Renal pelvis (tissue), 1 donor: ENCODE measurements at regions not wholly inside any gene's neighbourhood (a gene's known extent, or its start where the extent isn't known, plus 50 kb on each side); places are given as distances from the start of the nearest gene placed in this dataset.
"Not testable (repeated sequence)": the region's sequence is repeated elsewhere in the genome, so short reads cannot be mapped to it uniquely, and the experiment has no call there.

ENCODE experiments used
- DNase-seq: peaks from one replicate; pipeline ENCODE4 v3.0.0-alpha.2; 2013

DNA sequence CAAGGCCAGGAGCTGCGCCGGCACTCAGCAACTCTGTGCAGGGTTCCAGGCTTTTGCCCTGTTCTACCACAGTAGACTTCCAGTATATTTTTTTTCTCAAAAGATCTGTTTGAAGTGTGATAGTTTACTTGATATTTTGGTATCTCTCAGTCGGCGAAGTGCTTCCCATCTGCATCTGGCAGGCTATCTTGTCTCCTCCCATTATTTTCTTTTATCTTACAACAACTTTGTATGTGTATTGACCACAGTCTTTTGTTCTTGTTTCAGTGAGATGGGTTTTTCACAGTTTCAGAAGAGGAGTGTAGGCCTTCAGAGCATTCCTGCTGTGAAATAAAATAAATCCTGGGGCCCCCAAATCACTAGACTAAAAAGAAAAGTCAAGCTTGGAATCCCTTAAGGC lies 292.9 kb downstream of the PTGER3 start:
- no peak for DNase-seq

DNA sequence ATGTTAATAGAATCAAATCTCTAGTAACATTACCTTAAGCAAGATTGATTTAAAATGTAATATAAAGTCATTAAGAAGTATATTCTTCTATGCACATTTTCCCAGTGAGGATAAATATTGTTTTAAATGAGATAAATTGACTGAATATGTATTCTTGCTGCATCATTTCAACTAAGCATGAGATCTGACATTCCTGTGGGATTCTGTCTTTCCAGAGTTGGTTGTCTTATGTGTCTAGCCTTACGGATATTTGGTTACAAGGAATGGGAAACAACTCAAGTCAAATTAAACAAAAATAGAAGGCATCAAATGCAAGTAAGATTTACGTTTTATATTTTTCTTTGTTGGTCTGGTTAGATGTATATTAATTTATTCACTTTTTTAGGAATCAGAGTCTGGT lies 287.5 kb downstream of the PTGER3 start:
- DNase-seq: no peak

DNA sequence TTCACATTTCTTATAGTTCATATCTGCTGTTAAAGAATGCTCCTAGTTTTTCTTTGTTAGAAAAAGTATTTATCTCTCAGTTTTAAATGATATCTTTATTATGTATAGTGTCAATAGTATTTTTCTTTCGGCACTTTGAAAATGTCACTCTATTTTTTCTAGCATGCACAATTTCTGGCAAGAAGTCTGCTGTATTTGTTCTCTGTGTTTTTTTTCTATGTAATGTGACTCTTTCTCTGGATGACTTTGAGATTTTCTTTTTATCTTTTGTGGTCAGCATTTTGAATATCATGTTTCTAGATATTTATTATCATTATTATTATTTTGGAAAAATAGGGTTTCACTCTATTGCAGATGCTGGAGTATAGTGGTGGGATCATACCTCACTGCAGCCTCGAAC lies 285.2 kb downstream of the PTGER3 start:
- DNase-seq: no peak

GRCh38 chr1:70764747-70765146 lies 282.9 kb downstream of the PTGER3 start:
- no peak for DNase-seq

DNA sequence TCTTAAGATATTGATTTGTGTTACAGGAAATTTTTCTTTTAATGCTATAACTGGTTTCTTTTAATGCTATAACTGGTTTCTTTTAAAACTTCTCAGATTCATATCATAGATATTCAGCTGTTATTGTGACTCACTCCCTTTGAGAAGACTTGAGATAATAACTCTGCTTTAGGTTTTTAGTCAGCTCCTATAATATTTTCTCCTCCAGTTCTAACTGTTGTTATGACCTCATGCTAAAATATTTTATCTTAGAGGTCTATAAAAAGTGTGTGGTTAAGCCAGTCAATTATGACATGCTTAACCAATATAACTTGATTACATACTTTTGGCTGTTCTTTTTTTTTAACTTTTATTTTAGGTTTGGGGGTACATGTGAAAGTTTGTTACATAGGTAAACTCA lies 280.2 kb downstream of the PTGER3 start:
- no peak for DNase-seq

DNA sequence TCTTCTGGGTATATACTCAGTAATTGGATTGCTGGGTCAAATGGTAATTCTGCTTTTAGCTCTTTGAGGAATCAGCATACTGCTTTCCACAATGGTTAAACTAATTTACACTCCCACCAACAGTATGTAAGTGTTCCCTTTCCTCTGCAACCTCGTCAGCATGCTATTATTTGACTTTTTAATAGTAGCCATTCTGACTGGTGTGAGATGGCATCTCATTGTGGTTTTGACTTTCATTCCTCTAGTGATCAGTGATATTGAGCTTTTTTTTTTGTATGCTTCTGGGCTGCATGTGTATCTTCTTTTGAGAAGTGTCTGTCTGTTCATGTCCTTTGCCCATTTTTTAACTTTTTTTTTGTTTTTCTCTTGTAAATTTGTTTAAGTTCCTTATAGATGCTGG lies 279.4 kb downstream of the PTGER3 start:
- DNase-seq: no peak

DNA sequence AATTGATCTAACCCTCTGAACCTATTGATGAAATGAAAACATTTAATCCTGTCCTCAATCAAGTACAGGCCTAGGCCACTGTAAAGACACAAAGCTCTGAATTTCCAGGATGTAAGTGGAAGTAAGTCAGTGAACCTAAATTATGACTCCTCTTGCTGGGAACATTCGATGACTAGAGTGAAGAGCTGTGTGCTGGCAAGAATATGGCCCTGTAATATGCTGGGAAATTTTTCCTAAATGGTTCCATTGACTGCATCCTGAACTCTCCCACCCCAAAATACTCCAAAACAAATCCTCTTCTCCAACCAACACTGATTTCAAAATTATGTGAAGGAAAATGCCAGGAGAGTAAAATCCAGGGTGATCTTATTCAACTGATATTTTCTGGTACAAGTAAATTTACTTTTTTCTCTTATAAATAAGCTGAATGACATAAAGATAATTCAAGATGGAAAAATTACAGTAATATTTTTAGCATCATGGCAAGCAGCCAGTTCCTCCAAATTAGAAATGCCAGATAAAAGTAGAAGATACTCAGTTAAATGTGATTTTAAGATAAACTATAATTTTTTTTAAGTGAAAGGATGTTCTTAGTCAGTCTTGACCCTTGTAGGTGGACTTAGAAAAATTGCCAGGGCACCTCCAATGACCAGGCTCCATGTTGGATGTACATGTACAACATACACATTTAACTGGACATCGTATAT lies 269.4 kb downstream of the PTGER3 start:
- DNase-seq: no peak

DNA sequence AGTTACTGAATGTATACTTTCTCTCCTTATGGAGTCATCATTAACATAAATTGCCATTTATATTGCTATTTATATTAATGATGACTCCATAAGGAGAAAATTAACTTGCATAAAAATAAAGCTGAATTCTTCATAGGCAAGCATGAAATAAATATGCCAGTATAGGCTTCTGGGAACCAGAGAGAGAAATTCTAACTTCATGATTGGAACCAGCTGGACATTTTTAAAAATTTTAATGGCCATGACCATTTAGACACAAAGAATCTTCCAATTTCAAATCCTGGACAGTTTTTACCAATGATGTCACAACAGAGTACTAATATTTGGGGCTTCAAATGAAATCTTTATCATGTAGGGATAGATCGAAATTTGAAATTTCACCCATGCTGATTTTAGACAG lies 268.7 kb downstream of the PTGER3 start:
- DNase-seq: no peak

GRCh38 chr1:70779571-70779970 lies 268.0 kb downstream of the PTGER3 start:
- DNase-seq: no peak

GRCh38 chr1:70785287-70785686 lies 262.3 kb downstream of the PTGER3 start:
- no peak for DNase-seq

- DNase-seq: no peak
Observed at GRCh38 chr1:70790232-70790923, 257.2 kb downstream of the PTGER3 start.

- not testable (repeated sequence) for DNase-seq
Observed at GRCh38 chr1:70795064-70795463, 252.6 kb downstream of the PTGER3 start.

DNA sequence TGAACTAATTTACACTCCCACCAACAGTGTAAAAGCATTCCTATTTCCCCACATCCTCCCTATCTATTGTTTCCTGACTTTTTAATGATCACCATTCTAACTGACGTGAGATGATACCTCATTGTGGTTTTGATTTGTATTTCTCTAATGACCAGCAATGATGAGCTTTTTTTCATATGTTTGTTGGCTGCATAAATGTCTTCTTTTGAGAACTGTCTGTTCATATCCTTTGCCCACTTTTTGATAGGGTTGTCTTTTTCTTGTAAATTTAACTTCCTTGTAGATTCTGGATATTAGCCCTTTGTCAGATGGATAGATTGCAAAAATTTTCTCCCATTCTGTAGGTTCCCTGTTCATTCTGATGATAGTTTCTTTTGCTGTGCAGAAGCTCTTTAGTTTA lies 251.3 kb downstream of the PTGER3 start:
- not testable (repeated sequence) for DNase-seq

DNA sequence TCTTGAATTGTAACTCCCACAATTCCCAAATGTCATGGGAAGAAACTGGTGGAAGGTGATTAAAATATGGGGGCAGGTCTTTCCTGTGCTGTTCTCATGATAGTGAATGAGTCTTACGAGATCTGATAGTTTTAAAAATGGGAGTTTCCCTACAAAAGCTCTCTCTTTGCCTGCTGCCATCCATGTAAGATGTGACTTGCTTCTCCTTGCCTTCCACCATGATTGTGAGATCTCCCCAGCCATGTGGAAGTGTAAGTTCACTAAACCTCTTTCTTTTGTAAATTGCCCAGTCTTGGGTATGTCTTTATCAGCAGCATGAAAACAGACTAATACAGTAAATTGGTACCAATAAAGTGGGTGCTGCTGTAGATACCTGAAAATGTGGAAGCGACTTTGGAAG lies 245.0 kb downstream of the PTGER3 start:
- DNase-seq: not testable (repeated sequence)

DNA sequence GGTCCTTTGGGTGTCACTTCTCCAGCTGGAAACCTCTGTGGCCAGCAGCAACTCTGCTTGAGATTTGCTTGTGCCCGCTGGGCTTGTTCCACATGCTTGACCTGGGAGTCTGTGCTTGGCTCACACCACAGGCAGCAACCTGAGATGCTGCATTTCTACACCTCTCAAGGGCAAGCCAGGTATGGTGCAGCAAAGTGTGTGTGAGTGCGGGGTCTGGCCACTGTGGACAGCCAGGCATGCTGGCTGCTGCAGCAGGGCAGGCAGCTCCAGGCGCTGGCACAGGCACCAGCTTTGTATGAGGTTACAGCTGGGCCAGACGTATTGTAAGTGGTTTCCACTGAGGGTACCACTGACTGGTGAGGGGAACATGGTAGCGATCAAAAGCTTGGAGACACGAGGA lies 242.0 kb downstream of the PTGER3 start:
- DNase-seq: no peak

DNA sequence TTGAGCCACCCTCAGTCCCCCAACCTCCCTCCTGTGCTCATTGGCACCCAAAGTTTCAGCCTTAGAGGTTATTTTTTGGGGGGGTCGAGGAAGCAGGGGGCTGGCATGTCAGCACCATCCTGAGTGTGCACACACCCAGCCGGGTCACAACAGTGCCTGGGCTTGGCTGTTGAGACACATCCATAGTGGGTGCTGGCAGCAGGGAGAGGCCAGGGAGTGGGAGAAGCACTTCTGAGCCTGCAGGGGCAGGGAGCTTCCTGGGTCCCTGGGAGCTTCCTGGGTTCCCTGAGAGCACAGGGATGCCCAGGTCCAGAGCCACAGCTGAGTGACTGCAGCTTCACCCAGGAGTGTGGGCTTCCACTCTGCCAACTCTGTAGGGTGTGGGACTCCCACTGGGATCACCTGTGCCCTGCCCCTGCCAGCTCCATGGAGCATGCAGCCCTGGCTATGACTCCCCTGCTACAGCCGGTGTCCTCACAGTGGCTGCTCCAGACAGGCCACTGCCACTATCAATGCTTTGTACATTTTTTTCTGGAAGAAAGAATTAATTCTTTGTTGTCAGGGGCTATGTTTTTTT lies 240.4 kb downstream of the PTGER3 start:
- DNase-seq: no peak

DNA sequence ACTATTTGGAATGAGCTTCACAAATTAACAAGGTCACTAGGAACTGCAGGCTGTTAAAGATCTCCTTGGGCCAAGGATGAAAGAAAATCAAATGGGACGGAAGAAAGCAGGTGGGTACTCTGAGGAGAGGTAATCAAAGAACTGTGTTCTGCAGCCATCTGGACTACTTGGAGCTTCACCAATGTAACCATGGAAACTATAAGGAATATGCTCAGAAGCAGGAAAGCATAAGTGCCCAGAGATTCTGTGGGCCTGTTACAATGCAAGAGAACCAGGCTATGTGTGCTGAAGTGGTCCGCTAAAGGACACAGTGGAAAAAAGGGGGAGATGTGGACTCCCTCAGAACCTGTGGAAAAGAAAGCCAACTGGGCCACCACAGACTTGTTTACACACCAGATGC lies 238.5 kb downstream of the PTGER3 start:
- no peak for DNase-seq

DNA sequence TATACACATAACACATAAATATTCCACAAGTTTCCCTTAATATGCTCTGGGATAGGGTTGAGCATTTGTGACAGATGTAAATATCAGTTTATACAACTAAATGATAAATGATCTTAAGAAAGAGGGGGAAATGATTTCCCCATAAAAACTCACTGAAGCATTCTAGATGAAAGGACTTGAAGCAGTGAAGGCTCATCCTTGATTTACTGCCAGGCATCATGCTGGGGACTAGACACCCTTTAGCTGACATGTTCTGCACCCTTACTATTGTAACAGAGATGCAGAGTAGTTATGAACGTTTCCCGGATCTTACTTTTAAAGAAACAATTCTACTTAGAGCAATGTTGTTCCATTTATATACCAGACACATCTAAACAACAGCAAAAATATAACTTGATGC lies 235.8 kb downstream of the PTGER3 start:
- DNase-seq: no peak

GRCh38 chr1:70812442-70813109 lies 235.0 kb downstream of the PTGER3 start:
- no peak for DNase-seq

- no peak for DNase-seq
Observed at GRCh38 chr1:70818401-70818800, 229.2 kb downstream of the PTGER3 start.

DNA sequence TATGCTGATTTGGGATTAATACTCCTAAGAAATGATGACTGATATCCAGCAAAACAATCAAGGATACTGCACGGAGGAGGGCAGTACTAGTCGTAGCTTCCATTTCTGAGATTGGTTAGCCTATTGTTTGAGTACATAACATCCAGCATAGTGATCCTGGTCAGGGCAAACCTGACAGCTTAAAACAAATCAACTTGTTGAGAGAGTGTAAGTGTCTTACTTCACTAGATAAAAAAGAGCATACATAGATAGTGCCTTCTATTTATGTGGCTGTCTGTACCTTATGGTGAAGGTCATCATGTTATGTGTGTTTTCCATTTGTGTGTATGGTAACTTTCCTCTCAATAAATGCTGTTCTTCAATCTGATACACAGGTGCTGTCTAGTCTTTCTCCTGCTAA lies 228.4 kb downstream of the PTGER3 start:
- DNase-seq: no peak

DNA sequence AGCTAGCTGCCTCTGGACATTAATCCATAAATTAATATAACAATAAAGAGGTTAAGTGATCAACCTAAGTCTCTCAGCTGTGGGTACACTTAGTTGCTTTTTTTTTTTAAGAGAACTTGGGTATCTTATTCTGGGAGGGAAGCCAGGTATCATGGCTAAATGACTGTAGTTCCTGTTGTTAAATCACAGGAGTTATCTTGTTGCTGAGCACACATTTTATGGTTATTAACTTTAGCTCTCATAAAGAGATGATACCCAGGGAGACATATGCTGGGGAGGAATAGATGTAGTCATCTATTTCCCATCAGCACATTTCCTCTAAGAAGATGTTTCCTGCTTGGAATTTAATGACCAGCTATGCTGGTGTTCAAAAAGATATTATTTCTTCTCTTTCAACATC lies 227.8 kb downstream of the PTGER3 start:
- DNase-seq: no peak

GRCh38 chr1:70820396-70820795 lies 227.2 kb downstream of the PTGER3 start:
- no peak for DNase-seq
